BLaER1 (cell line): ENCODE measurements at regions not wholly inside any gene's neighbourhood (a gene's known extent, or its start where the extent isn't known, plus 50 kb on each side); places are given as distances from the start of the nearest gene placed in this dataset.
"Not testable (repeated sequence)": the region's sequence is repeated elsewhere in the genome, so short reads cannot be mapped to it uniquely, and the experiment has no call there.

ENCODE experiments used
- H3K27ac ChIP-seq: shearing (Covaris generic); formaldehyde crosslinking; 2 replicates; pipeline ENCODE4 v1.8.1; 2022
- H3K27me3 ChIP-seq: shearing (Covaris generic); formaldehyde crosslinking; 2 replicates; pipeline ENCODE4 v1.8.1; 2022
- H3K36me3 ChIP-seq: shearing (Covaris generic); formaldehyde crosslinking; 2 replicates; pipeline ENCODE4 v1.8.1; 2022
- H3K4me1 ChIP-seq: shearing (Covaris generic); formaldehyde crosslinking; 2 replicates; pipeline ENCODE4 v1.8.1; 2022
- H3K4me2 ChIP-seq: shearing (Covaris generic); formaldehyde crosslinking; 2 replicates; pipeline ENCODE4 v1.8.1; 2022
- H3K4me3 ChIP-seq: shearing (Covaris generic); formaldehyde crosslinking; 2 replicates; pipeline ENCODE4 v1.8.1; 2022
- H3K9ac ChIP-seq: shearing (Covaris generic); formaldehyde crosslinking; 2 replicates; pipeline ENCODE4 v1.8.1; 2022
- H3K9me3 ChIP-seq: shearing (Covaris generic); formaldehyde crosslinking; 2 replicates; pipeline ENCODE4 v1.8.1; 2022
- H4K20me1 ChIP-seq: shearing (Covaris generic); formaldehyde crosslinking; 2 replicates; pipeline ENCODE4 v1.8.1; 2022
- Cebpa-rat ChIP-seq: shearing (Covaris generic); IDR thresholded peaks from 2 replicates; pipeline ENCODE4 v1.8.1; 2022

- Histone ChIP-seq H3K4me2 (no peak overlapping the region), H3K4me3 (no peak overlapping the region), H3K4me1 (no peaks in the 10 kb centered on the region), H4K20me1 (peaks cover 9% of the 10 kb centered on the region; the same call in 1 of the 2 replicates), H3K36me3 (peaks cover 85% of the 10 kb centered on the region), H3K9me3 (no peaks in the 10 kb centered on the region), H3K27ac (no peak overlapping the region), H3K9ac (no peak overlapping the region), H3K27me3 (no peaks in the 10 kb centered on the region)
- TF ChIP-seq Cebpa-rat = no peak
These were observed 195.3 kb downstream of the UTRN start for GRCh38 chr6:144480473-144480872.

- Histone ChIP-seq H3K27ac (no peak overlapping the region), H4K20me1 (peaks cover 9% of the 10 kb centered on the region; the same call in 1 of the 2 replicates), H3K27me3 (no peaks in the 10 kb centered on the region), H3K9ac (no peak overlapping the region), H3K9me3 (no peaks in the 10 kb centered on the region), H3K4me1 (no peaks in the 10 kb centered on the region), H3K4me2 (no peak overlapping the region), H3K4me3 (no peak overlapping the region), H3K36me3 (peaks cover 85% of the 10 kb centered on the region)
- TF ChIP-seq Cebpa-rat = no peak
These were observed 196.4 kb downstream of the UTRN start for GRCh38 chr6:144481527-144481926.

GRCh38 chr6:144482142-144482541 lies 197.0 kb downstream of the UTRN start:
- Histone ChIP-seq H3K36me3 (peaks cover 85% of the 10 kb centered on the region), H3K27ac (no peak overlapping the region), H3K27me3 (no peaks in the 10 kb centered on the region), H3K4me3 (no peak overlapping the region), H3K4me2 (no peak overlapping the region), H3K9me3 (no peaks in the 10 kb centered on the region), H3K4me1 (no peaks in the 10 kb centered on the region), H4K20me1 (peaks cover 9% of the 10 kb centered on the region; the same call in 1 of the 2 replicates), H3K9ac (no peak overlapping the region)
- no peak for TF ChIP-seq Cebpa-rat

GRCh38 chr6:144485531-144485930 lies 200.4 kb downstream of the UTRN start:
- Histone ChIP-seq H3K4me2 (no peak overlapping the region), H3K4me3 (no peak overlapping the region), H3K36me3 (peaks cover 85% of the 10 kb centered on the region), H3K9ac (no peak overlapping the region), H3K4me1 (no peaks in the 10 kb centered on the region), H4K20me1 (no peaks in the 10 kb centered on the region), H3K9me3 (no peaks in the 10 kb centered on the region), H3K27ac (no peak overlapping the region), H3K27me3 (no peaks in the 10 kb centered on the region)
- no peak for TF ChIP-seq Cebpa-rat

GRCh38 chr6:144488590-144488989 lies 203.5 kb downstream of the UTRN start:
- Histone ChIP-seq H3K4me2 (no peak overlapping the region), H3K36me3 (peaks cover 94% of the 10 kb centered on the region), H3K9ac (no peak overlapping the region), H3K27ac (no peak overlapping the region), H3K4me1 (no peaks in the 10 kb centered on the region), H3K9me3 (peaks cover 5% of the 10 kb centered on the region; the same call in 1 of the 2 replicates), H3K4me3 (no peak overlapping the region), H3K27me3 (no peaks in the 10 kb centered on the region), H4K20me1 (no peaks in the 10 kb centered on the region)
- no peak for TF ChIP-seq Cebpa-rat

- Histone ChIP-seq H3K4me1 (no peaks in the 10 kb centered on the region), H3K4me2 (no peak overlapping the region), H4K20me1 (no peaks in the 10 kb centered on the region), H3K36me3 (peaks cover 95% of the 10 kb centered on the region), H3K9ac (no peak overlapping the region), H3K27me3 (no peaks in the 10 kb centered on the region), H3K27ac (no peak overlapping the region), H3K4me3 (no peak overlapping the region), H3K9me3 (peaks cover 6% of the 10 kb centered on the region; the same call in 1 of the 2 replicates)
- no peak for TF ChIP-seq Cebpa-rat
These were observed 208.1 kb downstream of the UTRN start for GRCh38 chr6:144493035-144493910.

- not testable (repeated sequence) for H3K9me3 ChIP-seq, H3K4me3 ChIP-seq, H4K20me1 ChIP-seq, H3K4me2 ChIP-seq, H3K27me3 ChIP-seq, H3K9ac ChIP-seq, H3K4me1 ChIP-seq, H3K27ac ChIP-seq
- peaks cover 95% of the 10 kb centered on the region for H3K36me3 ChIP-seq
These were observed 209.9 kb downstream of the UTRN start for GRCh38 chr6:144495076-144495475.

- no peaks in the 10 kb centered on the region for H3K4me1 ChIP-seq
- no peak overlapping the region for H3K4me3 ChIP-seq
- no peak for TF ChIP-seq Cebpa-rat
- peaks cover 85% of the 10 kb centered on the region for H3K36me3 ChIP-seq
- H3K27ac ChIP-seq = no peak overlapping the region
- peaks cover 12% of the 10 kb centered on the region for H3K9me3 ChIP-seq
- no peak overlapping the region for H3K9ac ChIP-seq
- H3K4me2 ChIP-seq = no peak overlapping the region
- H3K27me3 ChIP-seq = no peaks in the 10 kb centered on the region
- no peaks in the 10 kb centered on the region for H4K20me1 ChIP-seq
These were observed 212.5 kb downstream of the UTRN start for GRCh38 chr6:144497650-144498049.

GRCh38 chr6:144500892-144501291 lies 215.8 kb downstream of the UTRN start:
- no peaks in the 10 kb centered on the region for H3K27me3 ChIP-seq
- no peak overlapping the region for H3K4me3 ChIP-seq
- H3K27ac ChIP-seq = no peak overlapping the region
- no peak overlapping the region for H3K4me2 ChIP-seq
- peaks cover 37% of the 10 kb centered on the region for H3K9me3 ChIP-seq
- no peaks in the 10 kb centered on the region for H3K4me1 ChIP-seq
- no peak overlapping the region for H3K9ac ChIP-seq
- H3K36me3 ChIP-seq = peaks cover 87% of the 10 kb centered on the region
- TF ChIP-seq Cebpa-rat = no peak
- no peaks in the 10 kb centered on the region for H4K20me1 ChIP-seq

GRCh38 chr6:144505214-144505613 lies 220.1 kb downstream of the UTRN start:
- H3K4me3 ChIP-seq, H3K9ac ChIP-seq, H3K27me3 ChIP-seq, H3K4me1 ChIP-seq, H3K4me2 ChIP-seq, H3K27ac ChIP-seq: not testable (repeated sequence)
- H3K9me3 ChIP-seq = peaks cover 44% of the 10 kb centered on the region
- peaks cover 76% of the 10 kb centered on the region for H3K36me3 ChIP-seq
- peaks cover 17% of the 10 kb centered on the region; the same call in 1 of the 2 replicates for H4K20me1 ChIP-seq

GRCh38 chr6:144506051-144506450 lies 220.9 kb downstream of the UTRN start:
- not testable (repeated sequence) for H3K27me3 ChIP-seq, H3K9ac ChIP-seq, H3K27ac ChIP-seq, H3K4me3 ChIP-seq, H3K4me1 ChIP-seq, H3K4me2 ChIP-seq
- Histone ChIP-seq H4K20me1 (peaks cover 17% of the 10 kb centered on the region; the same call in 1 of the 2 replicates), H3K9me3 (peaks cover 44% of the 10 kb centered on the region), H3K36me3 (peaks cover 72% of the 10 kb centered on the region)

GRCh38 chr6:144507772-144508312 lies 222.7 kb downstream of the UTRN start:
- H4K20me1 ChIP-seq = peaks cover 17% of the 10 kb centered on the region; the same call in 1 of the 2 replicates
- peaks cover 37% of the 10 kb centered on the region for H3K9me3 ChIP-seq
- H3K4me3 ChIP-seq, H3K9ac ChIP-seq, H3K27ac ChIP-seq, H3K4me2 ChIP-seq, H3K27me3 ChIP-seq, H3K4me1 ChIP-seq: not testable (repeated sequence)
- peaks cover 70% of the 10 kb centered on the region for H3K36me3 ChIP-seq
